ENCODE measurements at regions not wholly inside any gene's neighbourhood (a gene's known extent, or its start where the extent isn't known, plus 50 kb on each side); places are given as distances from the start of the nearest gene placed in this dataset.

DNA sequence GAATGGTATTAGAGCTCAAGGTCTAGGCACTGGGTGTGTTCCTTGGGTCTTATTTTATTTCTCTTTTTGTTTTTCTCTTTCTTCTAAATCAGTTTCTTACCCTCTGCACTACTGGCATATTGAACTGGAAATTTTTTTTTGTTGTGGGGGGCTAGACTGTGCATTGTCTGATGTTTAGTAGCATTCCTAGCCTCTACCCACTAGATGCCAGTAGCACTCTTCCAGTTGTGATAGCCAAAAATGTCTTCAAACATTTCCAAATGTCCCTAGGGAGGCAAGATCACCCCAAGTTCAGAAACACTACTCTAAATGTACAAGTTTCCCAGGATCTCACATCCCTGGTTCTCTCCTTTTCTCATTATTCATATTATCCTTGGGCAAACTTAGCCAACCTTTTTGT, 69.8 kb upstream of the AMOT start:
- no peak for DNase-seq (ENCODE audit: low spot score)

GRCh38 chrX:112901869-112902725, 61.5 kb upstream of the AMOT start:
- DNase-seq (ENCODE audit: low spot score), result no peak

DNA sequence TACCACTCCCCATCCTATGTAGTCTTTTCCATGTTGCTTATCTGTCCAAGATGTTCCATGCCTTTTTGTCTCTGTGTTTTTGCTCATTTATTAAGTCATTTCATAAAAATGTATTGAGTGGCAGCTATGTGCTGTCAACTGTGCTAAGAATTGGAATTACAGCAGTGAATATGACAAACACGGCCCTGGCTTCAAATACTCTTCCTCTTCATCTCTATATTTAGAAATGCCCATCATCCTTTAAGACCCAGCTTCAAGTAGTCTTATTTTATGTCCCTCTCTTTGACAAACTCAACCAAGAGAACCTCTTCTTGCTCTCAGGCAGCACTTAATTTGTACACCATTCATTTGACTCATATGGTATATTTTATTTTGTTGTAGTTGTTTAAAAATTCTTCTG, 55.4 kb upstream of the AMOT start:
- no peak for DNase-seq (ENCODE audit: low spot score)

All from HuH-7.5 (cell line).